ENCODE measurements at regions not wholly inside any gene's neighbourhood (a gene's known extent, or its start where the extent isn't known, plus 50 kb on each side); places are given as distances from the start of the nearest gene placed in this dataset.

- TF ChIP-seq, protein P1, sequence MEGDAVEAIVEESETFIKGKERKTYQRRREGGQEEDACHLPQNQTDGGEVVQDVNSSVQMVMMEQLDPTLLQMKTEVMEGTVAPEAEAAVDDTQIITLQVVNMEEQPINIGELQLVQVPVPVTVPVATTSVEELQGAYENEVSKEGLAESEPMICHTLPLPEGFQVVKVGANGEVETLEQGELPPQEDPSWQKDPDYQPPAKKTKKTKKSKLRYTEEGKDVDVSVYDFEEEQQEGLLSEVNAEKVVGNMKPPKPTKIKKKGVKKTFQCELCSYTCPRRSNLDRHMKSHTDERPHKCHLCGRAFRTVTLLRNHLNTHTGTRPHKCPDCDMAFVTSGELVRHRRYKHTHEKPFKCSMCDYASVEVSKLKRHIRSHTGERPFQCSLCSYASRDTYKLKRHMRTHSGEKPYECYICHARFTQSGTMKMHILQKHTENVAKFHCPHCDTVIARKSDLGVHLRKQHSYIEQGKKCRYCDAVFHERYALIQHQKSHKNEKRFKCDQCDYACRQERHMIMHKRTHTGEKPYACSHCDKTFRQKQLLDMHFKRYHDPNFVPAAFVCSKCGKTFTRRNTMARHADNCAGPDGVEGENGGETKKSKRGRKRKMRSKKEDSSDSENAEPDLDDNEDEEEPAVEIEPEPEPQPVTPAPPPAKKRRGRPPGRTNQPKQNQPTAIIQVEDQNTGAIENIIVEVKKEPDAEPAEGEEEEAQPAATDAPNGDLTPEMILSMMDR (IDR thresholded peaks at IDR 0.05) = no peak
- no peak for TF ChIP-seq POLR2AphosphoS5 (IDR thresholded peaks at IDR 0.05)
- TF ChIP-seq EP300 (IDR thresholded peaks at IDR 0.05) = no peak
- Histone ChIP-seq H3K4me3 (no peak overlapping the region), H3K27me3 (peaks cover 0 to 63% (median 19%) of the 10 kb centered on the region in 3 donors), H3K27ac (no peak overlapping the region), H3K9me3 (no peaks in the 10 kb centered on the region), H3K36me3 (no peaks in the 10 kb centered on the region), H3K4me1 (no peaks in the 10 kb centered on the region)
- no peak for DNase-seq
- intact Hi-C loops (cut with DNase I) = no loop called here
- WGBS, 2 donors = 78 to 88% methylated on average over 19 of the region's 19 CpGs
These were observed 1005.1 kb downstream of the BRD1 start for GRCh38 chr22:48822278-48823233.

- no peaks in the 10 kb centered on the region for H3K36me3 ChIP-seq
- no peak overlapping the region for H3K27ac ChIP-seq
- H3K27me3 ChIP-seq = peaks cover 0 to 57% (median 19%) of the 10 kb centered on the region in 3 donors
- H3K9me3 ChIP-seq = no peaks in the 10 kb centered on the region
- no peak for DNase-seq
- TF ChIP-seq POLR2A (IDR thresholded peaks at IDR 0.05) = no peak
- no peak for TF ChIP-seq EP300 (IDR thresholded peaks at IDR 0.05)
- no peak for TF ChIP-seq POLR2AphosphoS5 (IDR thresholded peaks at IDR 0.05)
- TF ChIP-seq, protein P1 (IDR thresholded peaks at IDR 0.05) = no peak
- WGBS, 2 donors = 81 to 83% methylated on average over 10 of the region's 10 CpGs
- intact Hi-C loops (cut with DNase I) = no loop called here
- no peak overlapping the region for H3K4me3 ChIP-seq
- H3K4me1 ChIP-seq = no peaks in the 10 kb centered on the region
These were observed 1005.9 kb downstream of the BRD1 start for GRCh38 chr22:48821727-48822126.

GRCh38 chr22:48821346-48821690 is 1006.4 kb downstream of the BRD1 start:
- Histone ChIP-seq H3K9me3 (no peaks in the 10 kb centered on the region), H3K27me3 (peaks cover 0 to 53% (median 19%) of the 10 kb centered on the region in 3 donors), H3K4me1 (no peaks in the 10 kb centered on the region), H3K4me3 (no peak overlapping the region), H3K27ac (no peak overlapping the region), H3K36me3 (no peaks in the 10 kb centered on the region)
- 78 to 80% methylated on average over 10 of the region's 10 CpGs for whole genome bisulfite sequencing, 2 donors
- intact Hi-C loops (cut with DNase I) = no loop called here
- DNase-seq = peak; percentile 52
- TF ChIP-seq EP300 (IDR thresholded peaks at IDR 0.05) = no peak
- TF ChIP-seq, protein P1 (IDR thresholded peaks at IDR 0.05) = no peak
- no peak for TF ChIP-seq POLR2A (IDR thresholded peaks at IDR 0.05)
- TF ChIP-seq POLR2AphosphoS5 (IDR thresholded peaks at IDR 0.05) = no peak

DNA sequence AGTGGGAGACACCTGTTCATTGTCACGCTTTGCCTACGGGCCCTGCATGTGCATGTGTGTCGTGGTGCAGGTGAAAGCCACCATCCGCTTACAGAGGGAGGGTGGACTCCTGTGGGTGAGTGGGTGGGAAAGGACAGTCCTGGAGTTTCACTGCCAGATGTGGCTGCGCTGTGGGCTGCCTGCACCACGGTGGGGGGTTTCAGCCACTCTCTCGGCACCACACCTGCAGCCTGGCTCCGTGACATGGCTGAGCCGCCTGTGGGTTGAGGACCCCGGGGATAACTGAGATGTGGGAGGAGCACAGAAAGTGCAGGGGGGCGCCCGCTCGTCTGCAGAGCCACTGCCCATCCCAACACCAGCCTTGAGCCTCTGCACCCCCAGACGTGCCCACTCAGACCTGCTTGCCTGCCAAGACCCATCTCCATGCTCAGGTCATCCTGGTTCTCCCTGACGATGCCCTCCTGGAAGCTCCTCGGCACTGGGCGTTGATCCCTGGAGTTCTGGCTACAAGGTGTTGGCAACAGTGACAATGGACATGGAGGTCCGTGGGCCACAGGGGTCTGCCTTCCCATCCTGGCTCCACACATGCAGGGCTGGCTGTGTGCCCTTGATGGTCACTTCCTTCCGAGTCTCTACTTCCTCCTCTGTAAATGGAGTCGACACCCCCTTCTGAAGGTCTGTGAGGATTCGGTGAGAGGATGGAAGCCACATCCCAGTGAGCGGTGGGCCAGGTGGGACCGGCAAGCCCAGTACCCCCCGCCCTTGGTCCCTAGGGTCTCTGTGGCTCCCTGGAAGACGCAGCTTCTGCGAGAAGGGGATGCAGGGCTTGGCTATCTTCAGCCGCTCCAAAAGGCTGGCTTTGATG is 1007.0 kb downstream of the BRD1 start:
- WGBS, 2 donors = 84 to 86% methylated on average over 27 of the region's 27 CpGs
- intact Hi-C loops (cut with DNase I) = no loop called here
- peaks cover 0 to under 1% (median 0%) of the 10 kb centered on the region in 4 donors for H3K9me3 ChIP-seq
- H3K4me1 ChIP-seq = no peaks in the 10 kb centered on the region
- no peaks in the 10 kb centered on the region for H3K36me3 ChIP-seq
- DNase-seq = peak; percentile 50
- peaks cover 0 to 47% (median 19%) of the 10 kb centered on the region in 3 donors for H3K27me3 ChIP-seq
- H3K4me3 ChIP-seq = no peak overlapping the region
- H3K27ac ChIP-seq = no peak overlapping the region
- TF ChIP-seq, protein P1 (IDR thresholded peaks at IDR 0.05) = no peak
- TF ChIP-seq POLR2AphosphoS5 (IDR thresholded peaks at IDR 0.05) (no peak), POLR2A (IDR thresholded peaks at IDR 0.05) (no peak), EP300 (IDR thresholded peaks at IDR 0.05) (no peak)
